Right atrium auricular region (tissue), 2 donors: ENCODE measurements at regions not wholly inside any gene's neighbourhood (a gene's known extent, or its start where the extent isn't known, plus 50 kb on each side); places are given as distances from the start of the nearest gene placed in this dataset.

ENCODE experiments used
- DNase-seq: peaks from one replicate; pipeline ENCODE4 v3.0.0-alpha.2; 2019; ENCODE audit warnings: low spot score
- H3K27ac ChIP-seq, 2 donors: fragments of 200-600 bp; sonication (generic); 1 replicate in 1 of 2; 2 replicates in 1 of 2; pipeline ENCODE4 v1.5.1; 2016 to 2019
- H3K27me3 ChIP-seq, 2 donors: fragments of 200-600 bp; sonication (generic); one replicate each; pipeline versions ENCODE4 v1.5.1 to v1.6.0; 2017 to 2019
- H3K36me3 ChIP-seq: fragments of 200-600 bp; sonication (generic); one replicate; pipeline ENCODE4 v1.5.1; 2016
- H3K4me1 ChIP-seq, 2 donors: fragments of 200-600 bp; sonication (generic); one replicate each; pipeline versions ENCODE4 v1.5.1 to v1.6.0; 2017 to 2019
- H3K4me3 ChIP-seq, 2 donors: fragments of 200-600 bp; sonication (generic); 1 replicate in 1 of 2; 2 replicates in 1 of 2; pipeline ENCODE4 v1.5.1; 2017 to 2019; ENCODE audit warnings: mild to moderate bottlenecking in 1 of 2, moderate library complexity in 1 of 2
- H3K9me3 ChIP-seq, 2 donors: fragments of 200-600 bp; sonication (generic); one replicate each; pipeline ENCODE4 v1.5.1; 2019
- TF ChIP-seq, protein P1 (sequence below), 2 donors: fragments of 200-600 bp; sonication (generic); IDR thresholded peaks; one replicate each; pipeline ENCODE4 v1.5.1; 2019; ENCODE audit warnings: antibody characterized with exemption in 2 of 2

DNA sequence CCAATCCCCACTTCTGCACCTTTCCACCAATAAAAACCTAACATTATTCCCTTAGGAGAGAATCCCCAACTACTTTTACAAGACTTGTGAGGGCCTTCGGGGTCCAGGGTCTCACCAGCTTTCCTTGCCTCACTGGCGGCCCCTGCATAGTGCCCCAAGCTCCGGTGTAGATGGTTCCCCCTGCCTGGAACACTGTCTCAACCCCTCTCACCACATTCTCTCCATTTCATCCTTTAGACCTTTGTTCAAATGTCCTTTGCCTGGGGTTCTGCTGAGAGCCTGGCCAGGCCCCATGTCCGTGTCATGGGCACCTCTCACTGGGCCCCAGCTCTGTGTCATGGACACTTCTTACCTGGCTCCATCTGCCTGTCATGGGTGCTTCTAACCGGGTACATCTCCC, 64.5 kb upstream of the SORCS3 start:
- TF ChIP-seq, protein P1, sequence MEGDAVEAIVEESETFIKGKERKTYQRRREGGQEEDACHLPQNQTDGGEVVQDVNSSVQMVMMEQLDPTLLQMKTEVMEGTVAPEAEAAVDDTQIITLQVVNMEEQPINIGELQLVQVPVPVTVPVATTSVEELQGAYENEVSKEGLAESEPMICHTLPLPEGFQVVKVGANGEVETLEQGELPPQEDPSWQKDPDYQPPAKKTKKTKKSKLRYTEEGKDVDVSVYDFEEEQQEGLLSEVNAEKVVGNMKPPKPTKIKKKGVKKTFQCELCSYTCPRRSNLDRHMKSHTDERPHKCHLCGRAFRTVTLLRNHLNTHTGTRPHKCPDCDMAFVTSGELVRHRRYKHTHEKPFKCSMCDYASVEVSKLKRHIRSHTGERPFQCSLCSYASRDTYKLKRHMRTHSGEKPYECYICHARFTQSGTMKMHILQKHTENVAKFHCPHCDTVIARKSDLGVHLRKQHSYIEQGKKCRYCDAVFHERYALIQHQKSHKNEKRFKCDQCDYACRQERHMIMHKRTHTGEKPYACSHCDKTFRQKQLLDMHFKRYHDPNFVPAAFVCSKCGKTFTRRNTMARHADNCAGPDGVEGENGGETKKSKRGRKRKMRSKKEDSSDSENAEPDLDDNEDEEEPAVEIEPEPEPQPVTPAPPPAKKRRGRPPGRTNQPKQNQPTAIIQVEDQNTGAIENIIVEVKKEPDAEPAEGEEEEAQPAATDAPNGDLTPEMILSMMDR (IDR thresholded peaks at IDR 0.05) = no peak
- H3K4me1 ChIP-seq = peaks cover 0 to 12% of the 10 kb centered on the region in 2 donors
- no peaks in the 10 kb centered on the region for H3K36me3 ChIP-seq
- DNase-seq = no peak
- no peaks in the 10 kb centered on the region for H3K27me3 ChIP-seq
- peaks cover 0 to 3% of the 10 kb centered on the region in 2 donors for H3K9me3 ChIP-seq
- no peak overlapping the region for H3K4me3 ChIP-seq
- H3K27ac ChIP-seq = no peak overlapping the region

DNA sequence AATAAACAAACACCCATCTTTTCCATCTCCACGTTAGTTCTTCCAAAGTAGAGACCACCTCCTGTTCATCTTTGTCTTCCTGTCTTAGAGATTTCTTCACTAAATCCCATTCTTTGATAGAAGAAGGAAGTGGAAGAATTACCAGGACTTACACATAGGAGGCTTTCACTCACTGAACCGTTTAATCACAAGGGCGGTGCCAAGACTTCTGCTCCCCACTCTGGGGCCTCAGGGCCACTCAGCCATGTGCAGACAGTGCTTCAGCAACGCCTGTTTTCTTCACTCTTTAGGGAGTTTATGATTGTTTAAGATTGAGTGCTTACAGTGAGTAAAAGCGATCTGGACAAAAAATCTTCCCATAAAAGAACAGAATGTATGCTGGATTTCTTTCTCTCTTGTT, 63.9 kb upstream of the SORCS3 start:
- H3K4me3 ChIP-seq = no peak overlapping the region

DNA sequence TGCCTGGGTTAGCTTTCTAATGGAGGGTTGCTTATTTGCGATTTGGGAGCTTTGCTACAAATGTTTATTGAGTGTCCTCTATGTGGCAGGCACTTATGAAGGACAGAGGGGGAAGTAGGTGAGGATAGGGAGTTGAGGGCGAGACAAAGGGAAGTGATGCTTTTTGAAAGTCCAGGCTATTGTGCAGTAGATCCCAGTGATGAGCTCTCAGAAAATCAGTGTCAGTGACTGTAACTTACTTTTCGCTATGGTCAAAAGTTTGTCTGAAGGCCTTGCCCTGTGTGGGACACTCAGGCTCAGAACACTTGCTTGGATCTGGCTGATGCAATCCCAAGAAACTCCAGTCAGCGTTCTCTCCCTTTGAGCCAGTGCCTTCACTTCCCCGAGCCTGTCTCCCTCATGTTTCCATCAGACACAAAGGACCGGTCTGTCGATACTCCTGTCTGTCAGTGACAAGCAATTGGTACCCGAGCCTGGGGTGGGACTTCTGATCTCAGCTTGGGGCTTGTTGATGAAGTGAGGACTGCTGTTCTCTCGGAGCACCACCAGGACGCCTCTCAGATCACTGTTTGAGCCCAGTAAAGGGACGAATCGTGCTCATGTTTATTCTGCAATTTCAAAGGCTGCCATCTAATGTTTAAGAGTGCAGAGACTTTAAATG, 63.1 kb upstream of the SORCS3 start:
- H3K9me3 ChIP-seq = no peaks in the 10 kb centered on the region
- H3K27ac ChIP-seq = no peak overlapping the region
- H3K27me3 ChIP-seq = no peaks in the 10 kb centered on the region
- TF ChIP-seq, protein P1 (IDR thresholded peaks at IDR 0.05) = no peak
- no peak for DNase-seq
- H3K4me1 ChIP-seq = peaks cover 0 to 12% of the 10 kb centered on the region in 2 donors
- H3K36me3 ChIP-seq = no peaks in the 10 kb centered on the region
- no peak overlapping the region for H3K4me3 ChIP-seq

More for the DNA sequence above, 63.9 kb upstream of the SORCS3 start:
- Histone ChIP-seq H3K36me3 (no peaks in the 10 kb centered on the region), H3K27ac (no peak overlapping the region), H3K9me3 (no peaks in the 10 kb centered on the region), H3K4me1 (peaks cover 0 to 12% of the 10 kb centered on the region in 2 donors), H3K27me3 (no peaks in the 10 kb centered on the region)
- TF ChIP-seq, protein P1 (IDR thresholded peaks at IDR 0.05) = no peak
- DNase-seq = no peak

DNA sequence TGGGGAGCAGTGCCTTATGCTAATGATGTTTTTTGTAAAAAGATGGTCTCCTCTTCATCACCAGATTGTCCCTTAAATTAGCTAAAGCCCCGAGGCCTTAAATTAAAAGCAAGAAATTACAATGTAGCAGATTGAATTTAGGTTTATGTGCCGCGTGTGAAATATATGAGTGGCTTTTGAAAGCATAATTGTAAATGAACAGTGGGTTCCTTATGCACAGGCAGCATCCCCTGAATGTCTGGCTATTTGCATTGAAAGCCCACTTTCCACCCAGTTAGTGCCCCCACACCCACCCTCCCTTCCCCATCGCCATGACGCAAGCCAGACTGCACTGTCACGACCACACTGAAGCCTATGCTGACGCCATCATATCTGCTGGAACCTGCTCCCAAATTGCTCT, 62.4 kb upstream of the SORCS3 start:
- Histone ChIP-seq H3K4me1 (peaks cover 0 to 12% of the 10 kb centered on the region in 2 donors), H3K36me3 (no peaks in the 10 kb centered on the region), H3K9me3 (no peaks in the 10 kb centered on the region), H3K27ac (no peak overlapping the region), H3K4me3 (no peak overlapping the region), H3K27me3 (no peaks in the 10 kb centered on the region)
- TF ChIP-seq, protein P1 (IDR thresholded peaks at IDR 0.05) = no peak
- DNase-seq = no peak

DNA sequence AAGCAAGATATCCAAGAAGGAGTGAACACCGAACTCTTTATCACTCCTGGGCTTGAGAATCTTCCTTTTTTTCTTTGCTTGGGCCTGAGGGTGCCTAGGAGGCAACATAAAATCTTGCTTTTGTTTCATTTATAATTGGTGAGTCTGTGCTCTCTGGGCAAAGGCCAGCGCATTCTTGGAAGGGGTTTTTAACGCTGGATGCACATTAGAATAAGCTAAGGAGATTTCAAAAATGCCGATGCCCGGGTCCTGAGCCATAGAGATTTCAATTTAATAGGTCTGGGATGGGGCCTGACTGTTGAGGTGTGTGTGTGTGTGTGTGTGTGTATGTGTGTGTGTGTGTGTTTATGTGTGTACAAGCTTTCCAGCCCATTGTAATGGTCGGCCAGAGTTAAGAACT, 62.0 kb upstream of the SORCS3 start:
- no peaks in the 10 kb centered on the region for H3K27me3 ChIP-seq
- peaks cover 0 to 12% of the 10 kb centered on the region in 2 donors for H3K4me1 ChIP-seq
- no peaks in the 10 kb centered on the region for H3K36me3 ChIP-seq
- no peaks in the 10 kb centered on the region for H3K9me3 ChIP-seq
- H3K27ac ChIP-seq = no peak overlapping the region
- no peak overlapping the region for H3K4me3 ChIP-seq
- DNase-seq = no peak
- TF ChIP-seq, protein P1 (IDR thresholded peaks at IDR 0.05) = no peak

DNA sequence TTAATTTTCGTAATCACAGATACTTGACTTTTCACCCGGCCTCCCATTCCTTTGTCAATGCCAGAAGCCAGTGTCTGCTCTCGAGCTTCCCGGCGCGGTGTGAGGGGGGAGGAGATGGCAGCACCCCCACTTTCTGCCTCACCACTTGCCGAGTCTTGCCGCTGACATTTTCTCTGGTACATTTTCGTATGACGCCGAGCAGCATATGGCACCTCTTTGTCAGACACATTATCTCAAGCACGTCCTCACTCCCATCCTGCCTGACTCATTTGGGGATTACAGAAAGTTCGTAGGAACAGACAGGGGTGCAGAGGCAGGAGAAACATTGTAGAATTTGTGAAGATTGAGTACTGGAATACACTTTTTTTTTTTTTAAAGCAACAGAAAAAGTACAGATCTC, 60.8 kb upstream of the SORCS3 start:
- Histone ChIP-seq H3K27me3 (no peaks in the 10 kb centered on the region), H3K27ac (no peak overlapping the region), H3K9me3 (no peaks in the 10 kb centered on the region), H3K4me3 (peak overlapping the region in 1 of 2 donors; percentile 16), H3K4me1 (peaks cover 0 to 12% of the 10 kb centered on the region in 2 donors), H3K36me3 (no peaks in the 10 kb centered on the region)
- TF ChIP-seq, protein P1 (IDR thresholded peaks at IDR 0.05) = no peak
- no peak for DNase-seq
